HFF-Myc (cell line): ENCODE measurements at regions not wholly inside any gene's neighbourhood (a gene's known extent, or its start where the extent isn't known, plus 50 kb on each side); places are given as distances from the start of the nearest gene placed in this dataset.

Experiments used
- DNase-seq: peaks from one replicate; pipeline ENCODE4 v3.0.0-alpha.2; 2011; ENCODE audit warnings: low read depth; ENCODE audit errors: extremely low read depth
- H3K4me3 ChIP-seq: replicated peaks from 2 replicates; pipeline ENCODE4 v1.5.1; 2011; ENCODE audit warnings: low read depth, mild to moderate bottlenecking, control low read depth, low read length
- TF ChIP-seq, protein P1 (sequence below): IDR thresholded peaks from 2 replicates; pipeline ENCODE4 v1.5.1; 2012; ENCODE audit warnings: mild to moderate bottlenecking, low read depth, low read length, control low read depth; ENCODE audit errors: missing control alignments

- TF ChIP-seq, protein P1, sequence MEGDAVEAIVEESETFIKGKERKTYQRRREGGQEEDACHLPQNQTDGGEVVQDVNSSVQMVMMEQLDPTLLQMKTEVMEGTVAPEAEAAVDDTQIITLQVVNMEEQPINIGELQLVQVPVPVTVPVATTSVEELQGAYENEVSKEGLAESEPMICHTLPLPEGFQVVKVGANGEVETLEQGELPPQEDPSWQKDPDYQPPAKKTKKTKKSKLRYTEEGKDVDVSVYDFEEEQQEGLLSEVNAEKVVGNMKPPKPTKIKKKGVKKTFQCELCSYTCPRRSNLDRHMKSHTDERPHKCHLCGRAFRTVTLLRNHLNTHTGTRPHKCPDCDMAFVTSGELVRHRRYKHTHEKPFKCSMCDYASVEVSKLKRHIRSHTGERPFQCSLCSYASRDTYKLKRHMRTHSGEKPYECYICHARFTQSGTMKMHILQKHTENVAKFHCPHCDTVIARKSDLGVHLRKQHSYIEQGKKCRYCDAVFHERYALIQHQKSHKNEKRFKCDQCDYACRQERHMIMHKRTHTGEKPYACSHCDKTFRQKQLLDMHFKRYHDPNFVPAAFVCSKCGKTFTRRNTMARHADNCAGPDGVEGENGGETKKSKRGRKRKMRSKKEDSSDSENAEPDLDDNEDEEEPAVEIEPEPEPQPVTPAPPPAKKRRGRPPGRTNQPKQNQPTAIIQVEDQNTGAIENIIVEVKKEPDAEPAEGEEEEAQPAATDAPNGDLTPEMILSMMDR: no peak
- no peak overlapping the region for H3K4me3 ChIP-seq
- no peak for DNase-seq
Measured at GRCh38 chrX:121283921-121284320, 236.5 kb downstream of the GLUD2 start.

DNA sequence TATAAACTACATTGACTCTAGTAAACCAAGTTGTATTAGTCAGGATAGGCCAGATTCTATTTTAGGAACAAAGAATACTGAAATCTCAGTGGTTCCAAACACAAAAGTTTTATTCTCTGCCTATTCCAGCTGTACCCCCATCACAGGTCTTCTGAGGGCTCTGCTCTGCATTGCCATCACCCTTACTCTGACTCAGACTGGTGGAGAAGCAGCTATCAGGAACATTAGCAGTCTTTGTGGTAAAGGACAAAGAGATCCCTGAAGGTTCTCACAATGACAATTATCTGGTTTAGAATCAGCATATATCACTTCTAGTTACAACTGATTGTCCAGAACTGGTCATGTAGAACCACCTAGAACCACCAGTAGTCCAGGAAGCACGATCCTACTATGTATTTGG is 251.1 kb downstream of the GLUD2 start:
- H3K4me3 ChIP-seq: no peak overlapping the region
- DNase-seq: no peak
- TF ChIP-seq, protein P1: no peak

- H3K4me3 ChIP-seq: no peak overlapping the region
- no peak for DNase-seq
- TF ChIP-seq, protein P1: no peak
Measured at GRCh38 chrX:121301356-121301755, 253.9 kb downstream of the GLUD2 start.

DNA sequence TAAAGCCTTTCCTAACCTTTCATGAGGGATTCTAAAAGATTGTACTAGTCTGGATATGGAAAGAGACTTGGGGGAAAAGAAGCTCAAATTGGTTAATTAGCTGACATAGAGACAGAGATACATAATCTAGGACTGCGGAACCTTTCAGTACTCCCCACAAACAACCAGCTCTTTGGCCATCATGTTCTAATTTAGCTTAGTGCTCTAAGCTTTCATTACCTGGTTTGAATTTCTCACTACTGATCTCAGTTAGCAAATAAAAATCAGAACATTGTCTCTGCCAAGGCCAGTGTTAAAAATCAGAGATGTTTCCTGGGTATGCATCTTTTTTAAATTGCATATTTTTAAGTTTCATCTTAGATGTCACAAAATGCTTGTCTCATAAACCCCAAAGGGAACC is 254.4 kb downstream of the GLUD2 start:
- TF ChIP-seq, protein P1: no peak
- H3K4me3 ChIP-seq: no peak overlapping the region
- DNase-seq: no peak

- no peak overlapping the region for H3K4me3 ChIP-seq
- TF ChIP-seq, protein P1: no peak
- DNase-seq: no peak
Measured at GRCh38 chrX:121307449-121307848, 260.0 kb downstream of the GLUD2 start.

- TF ChIP-seq, protein P1: peak; percentile 29
- no peak overlapping the region for H3K4me3 ChIP-seq
- peak; percentile 7 for DNase-seq
Measured at GRCh38 chrX:121308276-121308805, 260.9 kb downstream of the GLUD2 start.

- no peak overlapping the region for H3K4me3 ChIP-seq
- DNase-seq: no peak
- TF ChIP-seq, protein P1: no peak
Measured at GRCh38 chrX:121310820-121311219, 263.4 kb downstream of the GLUD2 start.
